ENCODE measurements at regions not wholly inside any gene's neighbourhood (a gene's known extent, or its start where the extent isn't known, plus 50 kb on each side); places are given as distances from the start of the nearest gene placed in this dataset.

DNA sequence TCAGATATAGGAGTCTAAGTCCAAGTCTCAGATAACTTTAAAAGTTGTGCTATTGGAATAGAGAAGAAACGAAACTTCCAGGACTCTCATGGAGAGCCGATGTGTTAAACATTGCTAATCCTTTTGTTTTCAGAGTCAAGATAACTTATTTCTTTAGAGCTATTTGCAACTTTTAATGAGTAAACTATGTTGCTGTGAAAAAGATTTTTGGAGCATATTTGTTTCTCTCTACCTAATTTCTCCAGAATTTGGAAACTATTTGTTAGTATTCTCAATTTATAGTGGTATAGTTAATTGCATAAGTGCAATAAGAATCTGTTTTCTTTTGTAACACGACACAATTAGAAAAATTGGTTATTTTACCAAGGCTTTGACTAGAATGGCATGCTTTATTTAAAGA lies 588.9 kb downstream of the NTRK3 start:
- no peak for TF ChIP-seq EZH2phosphoT487 (IDR thresholded peaks at IDR 0.05; ENCODE audit: borderline replicate concordance, low read depth, low read length)
- TF ChIP-seq, protein P1, sequence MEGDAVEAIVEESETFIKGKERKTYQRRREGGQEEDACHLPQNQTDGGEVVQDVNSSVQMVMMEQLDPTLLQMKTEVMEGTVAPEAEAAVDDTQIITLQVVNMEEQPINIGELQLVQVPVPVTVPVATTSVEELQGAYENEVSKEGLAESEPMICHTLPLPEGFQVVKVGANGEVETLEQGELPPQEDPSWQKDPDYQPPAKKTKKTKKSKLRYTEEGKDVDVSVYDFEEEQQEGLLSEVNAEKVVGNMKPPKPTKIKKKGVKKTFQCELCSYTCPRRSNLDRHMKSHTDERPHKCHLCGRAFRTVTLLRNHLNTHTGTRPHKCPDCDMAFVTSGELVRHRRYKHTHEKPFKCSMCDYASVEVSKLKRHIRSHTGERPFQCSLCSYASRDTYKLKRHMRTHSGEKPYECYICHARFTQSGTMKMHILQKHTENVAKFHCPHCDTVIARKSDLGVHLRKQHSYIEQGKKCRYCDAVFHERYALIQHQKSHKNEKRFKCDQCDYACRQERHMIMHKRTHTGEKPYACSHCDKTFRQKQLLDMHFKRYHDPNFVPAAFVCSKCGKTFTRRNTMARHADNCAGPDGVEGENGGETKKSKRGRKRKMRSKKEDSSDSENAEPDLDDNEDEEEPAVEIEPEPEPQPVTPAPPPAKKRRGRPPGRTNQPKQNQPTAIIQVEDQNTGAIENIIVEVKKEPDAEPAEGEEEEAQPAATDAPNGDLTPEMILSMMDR (conservative IDR thresholded peaks at IDR 0.05; ENCODE audit: low read length), result no peak

Measured in OCI-LY7 (cell line).